Ovary (tissue), 7 donors: ENCODE measurements at regions not wholly inside any gene's neighbourhood (a gene's known extent, or its start where the extent isn't known, plus 50 kb on each side); places are given as distances from the start of the nearest gene placed in this dataset.
"Not testable (repeated sequence)": the region's sequence is repeated elsewhere in the genome, so short reads cannot be mapped to it uniquely, and the experiment has no call there.

Source experiments
- DNase-seq, 5 donors: peaks; one replicate each; pipeline ENCODE4 v3.0.0-alpha.2; 2019 to 2020
- H3K27ac ChIP-seq, 2 donors: fragments of 200-600 bp; one replicate each; pipeline versions ENCODE4 v1.5.1 to v1.8.0; 2019 to 2022
- H3K27me3 ChIP-seq: fragments of 200-600 bp; one replicate; pipeline ENCODE4 v1.8.0; 2022
- H3K36me3 ChIP-seq: fragments of 200-600 bp; sonication (generic); one replicate; pipeline ENCODE4 v1.5.1; 2019
- H3K4me1 ChIP-seq: one replicate; pipeline ENCODE4 v1.8.1; 2013; ENCODE audit warnings: mild to moderate bottlenecking, moderate library complexity; ENCODE audit not compliant: insufficient read depth
- H3K4me3 ChIP-seq: fragments of 200-600 bp; sonication (generic); one replicate; pipeline ENCODE4 v1.5.1; 2017
- H3K9me3 ChIP-seq, 2 donors: fragments of 200-600 bp in 1 of 2; sonication (generic) in 1 of 2; one replicate each; pipeline versions ENCODE4 v1.5.1 to v1.8.1; 2013 to 2019; ENCODE audit warnings: mild to moderate bottlenecking in 1 of 2, moderate library complexity in 1 of 2
- CTCF ChIP-seq, 3 donors: fragments of 450-650 bp in 2 of 3; fragments of 200-600 bp in 1 of 3; IDR thresholded peaks; one replicate each; pipeline versions ENCODE4 v1.5.1 to v1.8.0; 2016 to 2022; ENCODE audit warnings: antibody characterized with exemption in 3 of 3, mild to moderate bottlenecking in 1 of 3
- EP300 ChIP-seq: sonication (generic); formaldehyde crosslinking; IDR thresholded peaks from one replicate; pipeline ENCODE4 v1.6.1; 2017; ENCODE audit warnings: antibody characterized with exemption
- POLR2A ChIP-seq: fragments of 450-650 bp; IDR thresholded peaks from one replicate; pipeline ENCODE4 v1.6.1; 2017; ENCODE audit warnings: antibody characterized with exemption, mild to moderate bottlenecking, moderate library complexity
- WGBS, 3 donors: extraction: QIAGEN DNeasy Blood & Tissue Kit in 1 of 3; methylation state at CpG; one replicate each; pipeline versions ENCODE4 v1.1.5 to v1.1.7; 2013 to 2017; 5-methylcytosine and 5-hydroxymethylcytosine counted together
- intact Hi-C, 4 donors: fragments of 100-400 bp; cut with DNase I; formaldehyde crosslinking; loops; one replicate each; pipeline versions ENCODE4 v1.11.0 to v1.15.1; 2022 to 2023
- donor health status: DM: no; HTN: no; CAD: no; lungs with moderate emphysema.
- donor health status: DM: no; HTN: no; CAD: no.
- donor health status: Bipolar disorder and iron deficiency.
- donor health status: DM: no; HTN: no; CAD: no.
- donor health status: DM: yes; HTN: yes; CAD: no.

GRCh38 chr3:74905478-74905877 lies 291.0 kb upstream of the CNTN3 start:
- Histone ChIP-seq H3K4me3 (no peak overlapping the region), H3K9me3 (no peaks in the 10 kb centered on the region), H3K4me1 (no peaks in the 10 kb centered on the region), H3K27ac (no peak overlapping the region), H3K36me3 (no peaks in the 10 kb centered on the region), H3K27me3 (no peaks in the 10 kb centered on the region)
- intact Hi-C loops: no loop called here
- TF ChIP-seq POLR2A (no peak), CTCF (IDR thresholded peaks at IDR 0.05) (no peak), EP300 (no peak)
- no peak for DNase-seq
- WGBS, 3 donors: 86 to 100% (median 92%) methylated on average over 1 of the region's 1 CpG

GRCh38 chr3:74904646-74905045 lies 290.2 kb upstream of the CNTN3 start:
- no peak for DNase-seq
- Histone ChIP-seq H3K36me3 (no peaks in the 10 kb centered on the region), H3K27ac (no peak overlapping the region), H3K4me3 (no peak overlapping the region), H3K9me3 (no peaks in the 10 kb centered on the region), H3K4me1 (no peaks in the 10 kb centered on the region), H3K27me3 (no peaks in the 10 kb centered on the region)
- TF ChIP-seq CTCF (IDR thresholded peaks at IDR 0.05) (no peak), EP300 (no peak), POLR2A (no peak)
- intact Hi-C loops: no loop called here
- 51 to 80% (median 66%) methylated on average over 2 of the region's 2 CpGs for WGBS, 3 donors

GRCh38 chr3:74899796-74900516 lies 285.5 kb upstream of the CNTN3 start:
- not testable (repeated sequence) for H3K27ac ChIP-seq, H3K9me3 ChIP-seq

GRCh38 chr3:74897006-74897405 lies 282.5 kb upstream of the CNTN3 start:
- H3K4me3 ChIP-seq: no peak overlapping the region
- no peaks in the 10 kb centered on the region for H3K4me1 ChIP-seq
- no peak overlapping the region for H3K27ac ChIP-seq
- H3K27me3 ChIP-seq: no peaks in the 10 kb centered on the region
- TF ChIP-seq CTCF (IDR thresholded peaks at IDR 0.05): no peak
- no peak for TF ChIP-seq EP300
- TF ChIP-seq POLR2A: no peak
- no peak for DNase-seq
- WGBS, 3 donors: 77 to 80% (median 79%) methylated on average over 2 of the region's 2 CpGs
- H3K36me3 ChIP-seq: no peaks in the 10 kb centered on the region
- intact Hi-C loops: no loop called here
- H3K9me3 ChIP-seq: no peaks in the 10 kb centered on the region

More at GRCh38 chr3:74899796-74900516, 285.5 kb upstream of the CNTN3 start:
- DNase-seq, H3K27me3 ChIP-seq, H3K36me3 ChIP-seq, H3K4me3 ChIP-seq, H3K4me1 ChIP-seq, intact Hi-C loops: not testable (repeated sequence)
- WGBS, 3 donors: 83 to 95% (median 93%) methylated on average over 32 to 45 of the region's 45 CpGs

- Histone ChIP-seq H3K36me3 (no peaks in the 10 kb centered on the region), H3K4me1 (no peaks in the 10 kb centered on the region), H3K9me3 (no peaks in the 10 kb centered on the region), H3K4me3 (no peak overlapping the region), H3K27ac (no peak overlapping the region), H3K27me3 (no peaks in the 10 kb centered on the region)
- TF ChIP-seq CTCF (IDR thresholded peaks at IDR 0.05): no peak
- no peak for TF ChIP-seq EP300
- no peak for TF ChIP-seq POLR2A
- intact Hi-C loops: no loop called here
- 89 to 91% (median 91%) methylated on average over 6 of the region's 6 CpGs for WGBS, 3 donors
- no peak for DNase-seq
These were observed 276.9 kb upstream of the CNTN3 start for GRCh38 chr3:74891312-74891711.
